ENCODE measurements at regions not wholly inside any gene's neighbourhood (a gene's known extent, or its start where the extent isn't known, plus 50 kb on each side); places are given as distances from the start of the nearest gene placed in this dataset.

GRCh38 chr7:124992851-124993562 lies 63.4 kb upstream of the POT1 start (continued):
- TF ChIP-seq ZNF41 (CRISPR knock-in tag; conservative IDR thresholded peaks at IDR 0.05) (no peak), MAZ (CRISPR knock-in tag; conservative IDR thresholded peaks at IDR 0.05 in 1 of 2, IDR thresholded peaks at IDR 0.05 in 1 of 2) (0 out of 4 replicates have a peak, but pooled peaks of 1 of the 2 experiments have one; percentile 20), FOXP1 (CRISPR knock-in tag; IDR thresholded peaks at IDR 0.05) (no peak), BACH1 (tag; IDR thresholded peaks at IDR 0.05) (peak; percentile 77; the same call in 1 of the 2 replicates), THRB (CRISPR knock-in tag; conservative IDR thresholded peaks at IDR 0.05) (no peak), RERE (CRISPR knock-in tag; IDR thresholded peaks at IDR 0.05; ENCODE audit: borderline replicate concordance) (no peak), HBP1 (CRISPR knock-in tag; IDR thresholded peaks at IDR 0.05) (peak; percentile 29; the same call in 1 of the 2 replicates)
